ENCODE measurements at regions not wholly inside any gene's neighbourhood (a gene's known extent, or its start where the extent isn't known, plus 50 kb on each side); places are given as distances from the start of the nearest gene placed in this dataset.
"Not testable (repeated sequence)": the region's sequence is repeated elsewhere in the genome, so short reads cannot be mapped to it uniquely, and the experiment has no call there.

- no peak overlapping the region for H3K27ac ChIP-seq
- ATAC-seq (replicated peaks in 6 of 8): no peak
- no peak overlapping the region for H3K4me3 ChIP-seq
- 0 to 100% (median 82%) methylated on average over 1 to 2 of the region's 2 CpGs; no CpG with 5 or more reads in 2 of the 10 experiments for WGBS, 10 experiments
- no peaks in the 10 kb centered on the region for H3K4me1 ChIP-seq (replicated peaks in 1 of 2)
- in situ Hi-C loops (cut with MboI; ENCODE audit: low pct_unique_long_range_greater_than_20kb in 2 of 9, low sequenced_read_pairs in 9 of 9, unreplicated experiment in 9 of 9): loop anchor here in 1 of 9 experiments (25.0 kb wide), 1 partner anchor 211 kb away; no protein-coding TSS in a partner anchor
Measured at GRCh38 chr9:68626526-68626925, 78.5 kb upstream of the PIP5K1B start.

GRCh38 chr9:68627104-68627503 is 77.9 kb upstream of the PIP5K1B start:
- ATAC-seq (replicated peaks in 6 of 8): no peak
- Histone ChIP-seq H3K4me3 (no peak overlapping the region), H3K27ac (no peak overlapping the region), H3K4me1 (replicated peaks in 1 of 2) (no peaks in the 10 kb centered on the region)
- in situ Hi-C loops (cut with MboI; ENCODE audit: low pct_unique_long_range_greater_than_20kb in 2 of 9, low sequenced_read_pairs in 9 of 9, unreplicated experiment in 9 of 9): loop anchor here in 1 of 9 experiments (25.0 kb wide), 1 partner anchor 210 kb away; no protein-coding TSS in a partner anchor
- WGBS, 10 experiments: 0 to 100% (median 95%) methylated on average over 1 to 3 of the region's 3 CpGs; no CpG with 5 or more reads in 1 of the 10 experiments

- H3K27ac ChIP-seq: no peak overlapping the region
- peak in 1 of 8 experiments; percentile 28 for ATAC-seq (replicated peaks in 6 of 8)
- WGBS, 10 experiments: 0 to 60% (median 32%) methylated on average over 1 to 2 of the region's 2 CpGs
- in situ Hi-C loops (cut with MboI; ENCODE audit: low pct_unique_long_range_greater_than_20kb in 2 of 9, low sequenced_read_pairs in 9 of 9, unreplicated experiment in 9 of 9): loop anchor here in 1 of 9 experiments (25.0 kb wide), 1 partner anchor 210 kb away; no protein-coding TSS in a partner anchor
- H3K4me3 ChIP-seq: no peak overlapping the region
- no peaks in the 10 kb centered on the region for H3K4me1 ChIP-seq (replicated peaks in 1 of 2)
Measured at GRCh38 chr9:68627594-68627993, 77.4 kb upstream of the PIP5K1B start.

- 0 to 100% (median 88%) methylated on average over 1 to 2 of the region's 2 CpGs; no CpG with 5 or more reads in 2 of the 10 experiments for WGBS, 10 experiments
- Histone ChIP-seq H3K4me1 (replicated peaks in 1 of 2) (no peaks in the 10 kb centered on the region), H3K4me3 (no peak overlapping the region), H3K27ac (no peak overlapping the region)
- in situ Hi-C loops (cut with MboI; ENCODE audit: low pct_unique_long_range_greater_than_20kb in 2 of 9, low sequenced_read_pairs in 9 of 9, unreplicated experiment in 9 of 9): loop anchor here in 1 of 9 experiments (25.0 kb wide), 1 partner anchor 208 kb away; no protein-coding TSS in a partner anchor
- no peak for ATAC-seq (replicated peaks in 6 of 8)
Measured at GRCh38 chr9:68629042-68629441, 76.0 kb upstream of the PIP5K1B start.

- no peak for ATAC-seq (replicated peaks in 6 of 8)
- no peaks in the 10 kb centered on the region for H3K4me1 ChIP-seq (replicated peaks in 1 of 2)
- no peak overlapping the region for H3K27ac ChIP-seq
- in situ Hi-C loops (cut with MboI; ENCODE audit: low pct_unique_long_range_greater_than_20kb in 2 of 9, low sequenced_read_pairs in 9 of 9, unreplicated experiment in 9 of 9): loop anchor here in 1 of 9 experiments (25.0 kb wide), 1 partner anchor 205 kb away; no protein-coding TSS in a partner anchor
- WGBS, 10 experiments: 0 to 80% (median 50%) methylated on average over 1 of the region's 1 CpG; no CpG with 5 or more reads in 3 of the 10 experiments
- no peak overlapping the region for H3K4me3 ChIP-seq
Measured at GRCh38 chr9:68631811-68632210, 73.2 kb upstream of the PIP5K1B start.

GRCh38 chr9:68637020-68637419 is 68.0 kb upstream of the PIP5K1B start:
- Histone ChIP-seq H3K4me3 (no peak overlapping the region), H3K4me1 (replicated peaks in 1 of 2) (no peaks in the 10 kb centered on the region), H3K27ac (no peak overlapping the region)
- ATAC-seq (replicated peaks in 6 of 8): no peak
- 0 to 100% (median 82%) methylated on average over 1 to 3 of the region's 3 CpGs for WGBS, 10 experiments
- in situ Hi-C loops (cut with MboI; ENCODE audit: low pct_unique_long_range_greater_than_20kb in 2 of 9, low sequenced_read_pairs in 9 of 9, unreplicated experiment in 9 of 9): loop anchor here in 1 of 9 experiments (25.0 kb wide), 1 partner anchor 200 kb away; no protein-coding TSS in a partner anchor

GRCh38 chr9:68639261-68639660 is 65.8 kb upstream of the PIP5K1B start:
- ATAC-seq (replicated peaks in 6 of 8); H3K27ac ChIP-seq; H3K4me3 ChIP-seq; H3K4me1 ChIP-seq (replicated peaks in 1 of 2): not testable (repeated sequence)
- in situ Hi-C loops (cut with MboI; ENCODE audit: low pct_unique_long_range_greater_than_20kb in 2 of 9, low sequenced_read_pairs in 9 of 9, unreplicated experiment in 9 of 9): loop anchor here in 1 of 9 experiments (25.0 kb wide), 1 partner anchor 198 kb away; no protein-coding TSS in a partner anchor
- WGBS, 10 experiments: 28 to 100% (median 72%) methylated on average over 1 to 7 of the region's 7 CpGs; no CpG with 5 or more reads in 2 of the 10 experiments

DNA sequence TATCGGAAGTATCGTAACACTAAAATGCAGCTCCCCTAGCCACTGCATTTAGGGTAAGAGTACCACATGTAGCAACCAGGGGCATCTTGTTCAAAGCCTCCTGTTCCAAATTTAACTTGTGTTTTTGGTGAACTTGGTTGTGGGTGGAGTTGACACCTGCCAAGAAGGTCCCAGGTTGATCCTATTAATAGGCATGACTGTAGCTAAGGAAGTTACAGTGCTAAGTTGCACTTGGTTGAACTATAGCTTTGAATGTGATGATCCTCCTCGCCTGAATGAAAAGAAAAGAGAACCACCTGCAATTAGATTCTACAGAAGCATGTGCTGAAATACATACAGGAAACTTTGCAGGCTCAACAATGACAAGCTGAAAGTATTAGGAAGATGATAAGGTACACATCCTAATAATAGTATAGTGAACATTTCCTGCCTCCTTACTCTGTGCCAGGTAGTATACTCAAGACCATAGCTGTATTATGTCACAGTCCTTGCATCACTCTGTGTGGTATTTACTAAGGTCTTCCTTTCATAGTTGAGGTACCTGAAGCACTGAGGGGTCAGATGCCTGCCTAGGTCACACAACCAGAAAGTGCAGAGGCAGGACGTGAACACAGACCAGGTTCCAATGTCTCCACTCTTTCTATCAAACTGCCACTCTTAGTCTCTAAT is 64.5 kb upstream of the PIP5K1B start:
- WGBS, 10 experiments: 0 to 90% (median 67%) methylated on average over 1 to 3 of the region's 4 CpGs; no CpG with 5 or more reads in 3 of the 10 experiments

DNA sequence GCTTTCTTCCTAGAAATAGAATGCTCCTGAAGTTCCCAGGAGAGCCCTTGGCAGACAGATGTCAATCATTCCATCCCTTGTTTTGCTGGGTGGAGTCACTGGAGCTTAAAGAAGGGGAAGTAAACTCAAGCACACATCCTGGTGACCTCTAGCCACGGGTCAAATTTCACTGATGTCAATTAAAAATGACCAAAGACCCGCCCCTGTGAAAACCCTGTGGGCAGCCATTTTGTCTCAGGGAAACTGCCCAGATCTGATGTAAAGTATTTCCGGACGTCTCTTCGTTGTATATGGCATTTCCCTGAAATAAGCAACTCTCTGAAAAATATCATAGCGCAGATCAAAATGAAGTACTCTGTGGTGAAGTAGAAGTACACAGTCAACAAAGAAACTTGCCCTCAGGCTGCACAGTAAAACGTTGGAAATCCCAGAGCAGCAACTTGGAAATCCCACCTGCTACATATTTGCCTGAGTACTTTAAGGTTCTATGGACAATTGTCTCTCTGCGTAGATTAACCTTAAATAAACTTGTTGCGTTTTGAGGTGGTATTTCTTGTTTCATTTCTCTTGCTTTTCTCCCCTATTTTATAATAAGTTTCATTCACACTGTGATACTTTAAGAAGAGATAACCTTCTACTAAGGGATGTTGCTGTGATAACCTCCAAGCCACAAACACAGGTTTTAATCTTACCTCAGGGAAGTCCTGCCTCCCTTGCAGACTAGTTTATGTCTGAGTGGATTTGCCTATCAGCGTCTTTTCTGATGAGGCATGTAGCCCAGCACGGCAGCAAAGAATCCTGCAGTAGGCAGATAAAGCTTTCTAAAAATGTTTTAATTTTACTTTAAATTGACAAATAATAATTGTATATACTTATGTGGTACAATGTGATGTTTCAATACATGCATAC is 60.9 kb upstream of the PIP5K1B start:
- H3K4me3 ChIP-seq: no peak overlapping the region
- no peak overlapping the region for H3K27ac ChIP-seq
- ATAC-seq (replicated peaks in 6 of 8): no peak
- 0 to 95% (median 77%) methylated on average over 1 to 10 of the region's 11 CpGs for WGBS, 10 experiments
- no peaks in the 10 kb centered on the region for H3K4me1 ChIP-seq (replicated peaks in 1 of 2)
- in situ Hi-C loops (cut with MboI; ENCODE audit: low pct_unique_long_range_greater_than_20kb in 2 of 9, low sequenced_read_pairs in 9 of 9, unreplicated experiment in 9 of 9): loop anchor here in 1 of 9 experiments (25.0 kb wide), 1 partner anchor 193 kb away; no protein-coding TSS in a partner anchor

More for the DNA sequence above, 64.5 kb upstream of the PIP5K1B start:
- no peak for ATAC-seq (replicated peaks in 6 of 8)
- Histone ChIP-seq H3K27ac (no peak overlapping the region), H3K4me1 (replicated peaks in 1 of 2) (no peaks in the 10 kb centered on the region), H3K4me3 (no peak overlapping the region)
- in situ Hi-C loops (cut with MboI; ENCODE audit: low pct_unique_long_range_greater_than_20kb in 2 of 9, low sequenced_read_pairs in 9 of 9, unreplicated experiment in 9 of 9): loop anchor here in 1 of 9 experiments (25.0 kb wide), 1 partner anchor 197 kb away; no protein-coding TSS in a partner anchor

DNA sequence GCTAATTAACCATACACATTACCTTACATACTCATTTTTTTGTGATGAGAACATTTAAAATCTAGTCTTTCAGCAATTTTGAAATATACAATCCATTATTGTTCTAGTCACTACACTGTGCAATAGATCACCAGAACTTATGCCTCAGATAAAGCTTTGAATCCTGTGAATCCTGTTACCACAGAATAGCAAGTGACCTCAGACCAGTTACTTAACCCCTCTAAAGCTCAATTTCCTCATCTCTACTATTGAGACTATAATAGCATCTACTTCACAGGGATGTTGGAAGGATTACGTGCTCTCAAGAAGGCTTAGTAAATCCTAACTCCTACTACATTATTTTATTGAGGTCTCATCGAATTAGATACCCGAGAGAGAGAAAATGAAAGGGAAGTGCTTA is 60.2 kb upstream of the PIP5K1B start:
- in situ Hi-C loops (cut with MboI; ENCODE audit: low pct_unique_long_range_greater_than_20kb in 2 of 9, low sequenced_read_pairs in 9 of 9, unreplicated experiment in 9 of 9): loop anchor here in 1 of 9 experiments (25.0 kb wide), 1 partner anchor 192 kb away; no protein-coding TSS in a partner anchor
- Histone ChIP-seq H3K27ac (no peak overlapping the region), H3K4me1 (replicated peaks in 1 of 2) (no peaks in the 10 kb centered on the region), H3K4me3 (no peak overlapping the region)
- ATAC-seq (replicated peaks in 6 of 8): no peak
- WGBS, 10 experiments: 0 to 85% (median 61%) methylated on average over 2 to 3 of the region's 3 CpGs; no CpG with 5 or more reads in 4 of the 10 experiments

- no peak overlapping the region for H3K4me3 ChIP-seq
- ATAC-seq (replicated peaks in 6 of 8): no peak
- H3K27ac ChIP-seq: no peak overlapping the region
- in situ Hi-C loops (cut with MboI; ENCODE audit: low pct_unique_long_range_greater_than_20kb in 2 of 9, low sequenced_read_pairs in 9 of 9, unreplicated experiment in 9 of 9): loop anchor here in 1 of 9 experiments (25.0 kb wide), 1 partner anchor 189 kb away; no protein-coding TSS in a partner anchor
- WGBS, 10 experiments: 5 to 100% (median 30%) methylated on average over 1 to 3 of the region's 3 CpGs; no CpG with 5 or more reads in 3 of the 10 experiments
- H3K4me1 ChIP-seq (replicated peaks in 1 of 2): no peaks in the 10 kb centered on the region
Measured at GRCh38 chr9:68648164-68648563, 56.9 kb upstream of the PIP5K1B start.

DNA sequence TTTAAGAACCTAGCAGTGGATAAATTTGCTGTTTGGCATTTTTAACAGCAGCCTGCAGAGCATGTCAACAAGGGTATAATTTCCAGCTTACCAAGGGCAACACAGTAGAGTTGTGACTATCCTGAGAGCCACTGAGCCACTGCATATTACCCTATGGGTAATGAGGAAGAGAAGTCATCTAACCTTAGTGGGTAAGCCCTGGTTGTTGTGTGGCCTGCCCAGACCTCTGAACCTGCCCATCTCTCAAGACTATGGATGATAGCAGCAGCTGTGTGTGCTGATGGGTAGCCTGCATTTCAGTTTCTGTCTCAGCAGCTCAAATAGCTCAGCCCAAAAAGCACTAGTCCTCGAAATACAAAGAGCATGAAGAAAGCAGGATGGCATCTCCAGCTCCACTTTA is 56.1 kb upstream of the PIP5K1B start:
- no peak overlapping the region for H3K27ac ChIP-seq
- in situ Hi-C loops (cut with MboI; ENCODE audit: low pct_unique_long_range_greater_than_20kb in 2 of 9, low sequenced_read_pairs in 9 of 9, unreplicated experiment in 9 of 9): loop anchor here in 1 of 9 experiments (25.0 kb wide), 1 partner anchor 188 kb away; no protein-coding TSS in a partner anchor
- WGBS, 10 experiments: 0 to 11% (median 0%) methylated on average over 1 of the region's 1 CpG; no CpG with 5 or more reads in 7 of the 10 experiments
- no peak for ATAC-seq (replicated peaks in 6 of 8)
- H3K4me3 ChIP-seq: no peak overlapping the region
- no peaks in the 10 kb centered on the region for H3K4me1 ChIP-seq (replicated peaks in 1 of 2)
